ENCODE measurements at regions not wholly inside any gene's neighbourhood (a gene's known extent, or its start where the extent isn't known, plus 50 kb on each side); places are given as distances from the start of the nearest gene placed in this dataset.

- DNase-seq = no peak
Measured at GRCh38 chr13:58528351-58528750, 896.8 kb downstream of the PCDH17 start.

GRCh38 chr13:58531614-58532013 lies 900.1 kb downstream of the PCDH17 start:
- DNase-seq = no peak

GRCh38 chr13:58542530-58542929 lies 911.0 kb downstream of the PCDH17 start:
- DNase-seq = no peak

GRCh38 chr13:58547419-58547818 lies 915.9 kb downstream of the PCDH17 start:
- no peak for DNase-seq

GRCh38 chr13:58566176-58566575 lies 934.6 kb downstream of the PCDH17 start:
- DNase-seq = no peak

GRCh38 chr13:58573743-58574142 lies 942.2 kb downstream of the PCDH17 start:
- no peak for DNase-seq

- no peak for DNase-seq
Measured at GRCh38 chr13:58574791-58575190, 943.2 kb downstream of the PCDH17 start.

GRCh38 chr13:58579468-58579867 lies 947.9 kb downstream of the PCDH17 start:
- DNase-seq = no peak

GRCh38 chr13:58583966-58584365 lies 952.4 kb downstream of the PCDH17 start:
- no peak for DNase-seq

GRCh38 chr13:58584610-58585009 lies 953.1 kb downstream of the PCDH17 start:
- no peak for DNase-seq

GRCh38 chr13:58587183-58587582 lies 955.6 kb downstream of the PCDH17 start:
- DNase-seq = no peak

- DNase-seq = no peak
Measured at GRCh38 chr13:58592052-58592451, 960.5 kb downstream of the PCDH17 start.

- DNase-seq = no peak
Measured at GRCh38 chr13:58592786-58593185, 961.2 kb downstream of the PCDH17 start.

GRCh38 chr13:58594747-58595600 lies 963.4 kb downstream of the PCDH17 start:
- DNase-seq = peak; percentile 59

GRCh38 chr13:58597552-58597951 lies 966.0 kb downstream of the PCDH17 start:
- DNase-seq = peak; percentile 9

GRCh38 chr13:58598241-58598640 lies 966.7 kb downstream of the PCDH17 start:
- no peak for DNase-seq

GRCh38 chr13:58611117-58611516 lies 979.6 kb downstream of the PCDH17 start:
- DNase-seq = no peak

- peak; percentile 29 for DNase-seq
Measured at GRCh38 chr13:58617880-58618665, 986.5 kb downstream of the PCDH17 start.

GRCh38 chr13:58619396-58620113 lies 988.0 kb downstream of the PCDH17 start:
- peak; percentile 98 for DNase-seq

GRCh38 chr13:58620176-58620575 lies 988.6 kb downstream of the PCDH17 start:
- peak; percentile 67 for DNase-seq

- DNase-seq = no peak
Measured at GRCh38 chr13:58625703-58626389, 994.3 kb downstream of the PCDH17 start.

GRCh38 chr13:58630794-58631193 lies 999.2 kb downstream of the PCDH17 start:
- no peak for DNase-seq

- DNase-seq = peak; percentile 22
Measured at GRCh38 chr13:58633226-58633625, 1001.7 kb downstream of the PCDH17 start.

Measured in NCI-H2171 treated with DMSO at 0.1 percent for 48 hours (cell line).